ENCODE measurements at regions not wholly inside any gene's neighbourhood (a gene's known extent, or its start where the extent isn't known, plus 50 kb on each side); places are given as distances from the start of the nearest gene placed in this dataset.

DNA sequence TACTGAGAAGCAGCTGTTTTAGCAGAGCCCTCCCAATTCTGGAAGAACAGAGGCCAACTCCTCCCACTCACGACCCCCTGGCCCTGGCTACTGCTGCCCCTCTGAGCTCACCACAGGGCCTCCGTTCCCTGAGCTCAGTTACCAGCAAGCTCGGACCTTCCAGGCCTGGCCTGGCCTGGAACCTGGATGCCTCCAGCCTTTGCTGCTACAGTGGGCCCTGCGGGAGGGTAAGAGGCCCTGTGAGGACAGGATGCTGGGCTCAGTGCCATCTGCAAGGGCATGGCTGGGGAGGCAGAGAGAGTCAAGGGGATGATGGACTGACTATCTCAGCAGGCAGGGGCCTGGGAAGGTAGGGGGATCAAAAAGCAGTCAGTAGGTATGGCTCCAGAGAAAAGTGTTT is 209.9 kb upstream of the NCAM1 start:
- DNase-seq (ENCODE audit: extremely low spot score in 2 of 2), result no peak
- intact Hi-C loops (cut with DNase I), result no loop called here
- Histone ChIP-seq H3K4me1 (no peaks in the 10 kb centered on the region), H3K27me3 (no peaks in the 10 kb centered on the region), H3K36me3 (no peaks in the 10 kb centered on the region), H3K27ac (no peak overlapping the region), H3K4me3 (no peak overlapping the region), H3K9me3 (no peaks in the 10 kb centered on the region)
- TF ChIP-seq POLR2A (IDR thresholded peaks at IDR 0.05) (no peak), POLR2AphosphoS5 (IDR thresholded peaks at IDR 0.05; ENCODE audit: insufficient read depth in 1 of 2, low read depth in 1 of 2) (no peak)
- TF ChIP-seq, protein P1, sequence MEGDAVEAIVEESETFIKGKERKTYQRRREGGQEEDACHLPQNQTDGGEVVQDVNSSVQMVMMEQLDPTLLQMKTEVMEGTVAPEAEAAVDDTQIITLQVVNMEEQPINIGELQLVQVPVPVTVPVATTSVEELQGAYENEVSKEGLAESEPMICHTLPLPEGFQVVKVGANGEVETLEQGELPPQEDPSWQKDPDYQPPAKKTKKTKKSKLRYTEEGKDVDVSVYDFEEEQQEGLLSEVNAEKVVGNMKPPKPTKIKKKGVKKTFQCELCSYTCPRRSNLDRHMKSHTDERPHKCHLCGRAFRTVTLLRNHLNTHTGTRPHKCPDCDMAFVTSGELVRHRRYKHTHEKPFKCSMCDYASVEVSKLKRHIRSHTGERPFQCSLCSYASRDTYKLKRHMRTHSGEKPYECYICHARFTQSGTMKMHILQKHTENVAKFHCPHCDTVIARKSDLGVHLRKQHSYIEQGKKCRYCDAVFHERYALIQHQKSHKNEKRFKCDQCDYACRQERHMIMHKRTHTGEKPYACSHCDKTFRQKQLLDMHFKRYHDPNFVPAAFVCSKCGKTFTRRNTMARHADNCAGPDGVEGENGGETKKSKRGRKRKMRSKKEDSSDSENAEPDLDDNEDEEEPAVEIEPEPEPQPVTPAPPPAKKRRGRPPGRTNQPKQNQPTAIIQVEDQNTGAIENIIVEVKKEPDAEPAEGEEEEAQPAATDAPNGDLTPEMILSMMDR (IDR thresholded peaks at IDR 0.05), result no peak

DNA sequence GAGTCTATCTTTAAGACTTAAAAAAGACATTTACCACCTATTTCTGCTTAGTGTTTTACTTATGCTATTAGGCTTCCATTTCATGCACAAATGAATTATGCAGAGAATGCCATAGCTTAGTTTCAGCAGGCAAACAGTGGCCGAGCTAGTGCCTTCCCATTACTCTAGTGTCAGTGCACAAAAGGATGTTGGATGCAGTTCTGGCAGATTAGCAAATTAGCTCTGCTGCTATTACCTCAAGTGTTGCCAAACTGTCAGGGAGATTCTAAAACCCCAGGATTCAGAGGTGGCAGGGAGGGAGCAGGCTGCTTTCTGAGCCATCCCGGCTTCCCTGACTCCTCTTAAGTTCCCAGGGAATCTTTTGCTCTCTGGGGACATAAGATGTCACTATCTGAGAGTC is 209.4 kb upstream of the NCAM1 start:
- no peak for TF ChIP-seq POLR2A (IDR thresholded peaks at IDR 0.05)
- TF ChIP-seq, protein P1 (IDR thresholded peaks at IDR 0.05), result no peak
- TF ChIP-seq POLR2AphosphoS5 (IDR thresholded peaks at IDR 0.05; ENCODE audit: insufficient read depth in 1 of 2, low read depth in 1 of 2), result no peak
- Histone ChIP-seq H3K4me1 (no peaks in the 10 kb centered on the region), H3K9me3 (no peaks in the 10 kb centered on the region), H3K27ac (no peak overlapping the region), H3K36me3 (no peaks in the 10 kb centered on the region), H3K27me3 (no peaks in the 10 kb centered on the region), H3K4me3 (no peak overlapping the region)
- no peak for DNase-seq (ENCODE audit: extremely low spot score in 2 of 2)
- intact Hi-C loops (cut with DNase I), result no loop called here

DNA sequence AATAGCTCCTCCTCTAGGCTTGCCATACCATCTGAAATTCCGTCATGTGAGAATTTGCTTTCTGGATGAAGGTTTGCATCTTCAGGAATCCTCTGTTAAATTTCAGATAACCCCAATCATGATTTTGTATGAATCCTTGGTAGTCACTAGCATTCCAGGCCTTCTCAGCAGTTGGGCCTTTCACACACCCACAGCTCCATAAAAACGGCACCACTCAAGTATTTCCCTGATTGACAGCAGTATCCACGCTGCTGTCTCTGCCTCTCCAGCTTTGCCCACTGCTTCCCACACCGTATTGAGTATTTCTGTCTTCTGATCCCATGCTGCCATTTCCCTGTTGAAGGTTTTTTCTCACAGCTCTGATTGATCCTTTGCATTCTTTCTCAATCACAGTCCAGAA is 208.7 kb upstream of the NCAM1 start:
- DNase-seq (ENCODE audit: extremely low spot score in 2 of 2), result no peak
- Histone ChIP-seq H3K27me3 (no peaks in the 10 kb centered on the region), H3K27ac (no peak overlapping the region), H3K4me3 (no peak overlapping the region), H3K4me1 (no peaks in the 10 kb centered on the region), H3K9me3 (no peaks in the 10 kb centered on the region), H3K36me3 (no peaks in the 10 kb centered on the region)
- no peak for TF ChIP-seq POLR2A (IDR thresholded peaks at IDR 0.05)
- TF ChIP-seq POLR2AphosphoS5 (IDR thresholded peaks at IDR 0.05; ENCODE audit: insufficient read depth in 1 of 2, low read depth in 1 of 2), result no peak
- TF ChIP-seq, protein P1 (IDR thresholded peaks at IDR 0.05), result no peak
- intact Hi-C loops (cut with DNase I), result no loop called here

DNA sequence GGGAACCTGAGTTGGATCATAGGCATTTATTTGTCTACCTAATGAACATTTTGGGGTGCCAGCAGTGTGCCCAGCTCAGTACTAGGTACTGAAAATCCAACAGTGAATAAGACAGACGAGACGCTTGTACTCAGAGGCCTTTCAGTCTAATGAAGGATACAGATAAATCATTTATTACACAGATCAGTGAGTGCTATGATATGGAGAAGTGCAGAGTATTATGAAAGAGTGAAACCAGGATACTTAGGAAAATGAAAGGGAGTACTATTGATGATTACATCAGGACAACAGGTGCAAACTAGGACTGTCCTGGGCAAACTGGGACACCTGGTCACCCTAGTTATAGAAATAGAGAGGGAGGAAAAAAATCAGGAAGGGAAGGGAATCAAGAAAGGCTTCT is 207.5 kb upstream of the NCAM1 start:
- Histone ChIP-seq H3K36me3 (no peaks in the 10 kb centered on the region), H3K27me3 (no peaks in the 10 kb centered on the region), H3K9me3 (no peaks in the 10 kb centered on the region), H3K4me1 (no peaks in the 10 kb centered on the region), H3K4me3 (no peak overlapping the region), H3K27ac (no peak overlapping the region)
- no peak for DNase-seq (ENCODE audit: extremely low spot score in 2 of 2)
- no peak for TF ChIP-seq POLR2A (IDR thresholded peaks at IDR 0.05)
- TF ChIP-seq, protein P1 (IDR thresholded peaks at IDR 0.05), result no peak
- TF ChIP-seq POLR2AphosphoS5 (IDR thresholded peaks at IDR 0.05; ENCODE audit: insufficient read depth in 1 of 2, low read depth in 1 of 2), result no peak
- intact Hi-C loops (cut with DNase I), result no loop called here

DNA sequence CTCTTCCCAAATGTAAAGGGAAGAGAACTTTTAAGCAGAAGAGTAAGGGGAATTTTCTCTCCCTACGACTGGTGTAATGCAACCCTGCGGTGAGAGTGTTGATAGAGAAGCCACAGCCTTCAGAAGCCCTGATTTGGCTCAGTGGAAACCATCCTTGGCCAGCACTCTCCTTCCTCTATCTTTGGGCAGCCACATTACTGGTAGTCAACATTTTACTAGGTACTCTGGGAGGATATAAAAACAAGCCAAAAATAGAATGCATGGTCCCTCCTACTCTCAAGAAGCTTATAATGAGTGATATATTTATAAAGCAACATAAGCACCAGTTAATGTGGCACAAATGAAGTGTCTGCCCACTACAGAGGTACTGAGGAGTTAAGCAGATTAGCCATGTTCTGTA is 201.8 kb upstream of the NCAM1 start:
- intact Hi-C loops (cut with DNase I), result no loop called here
- Histone ChIP-seq H3K27me3 (no peaks in the 10 kb centered on the region), H3K4me3 (no peak overlapping the region), H3K36me3 (no peaks in the 10 kb centered on the region), H3K4me1 (no peaks in the 10 kb centered on the region), H3K9me3 (no peaks in the 10 kb centered on the region), H3K27ac (no peak overlapping the region)
- no peak for DNase-seq (ENCODE audit: extremely low spot score in 2 of 2)
- TF ChIP-seq, protein P1 (IDR thresholded peaks at IDR 0.05), result no peak
- TF ChIP-seq POLR2A (IDR thresholded peaks at IDR 0.05) (no peak), POLR2AphosphoS5 (IDR thresholded peaks at IDR 0.05; ENCODE audit: insufficient read depth in 1 of 2, low read depth in 1 of 2) (no peak)

All from vagina (tissue), 2 donors.